Adrenal gland (tissue), 5 donors: ENCODE measurements at regions not wholly inside any gene's neighbourhood (a gene's known extent, or its start where the extent isn't known, plus 50 kb on each side); places are given as distances from the start of the nearest gene placed in this dataset.
A peak's percentile ranks its signal among the peaks of the same experiment; 100 is the strongest.

Experiments used
- CTCF ChIP-seq, 6 experiments: fragments of 450-650 bp in 4 of 6; fragments of 200-600 bp in 2 of 6; sonication (generic) in 1 of 6; IDR thresholded peaks; 1 replicate in 5 of 6; 2 replicates in 1 of 6; pipeline versions ENCODE4 v1.5.1 to v1.8.0; 2016 to 2021; ENCODE audit warnings: antibody characterized with exemption in 6 of 6, mild to moderate bottlenecking in 2 of 6, moderate library complexity in 1 of 6
- POLR2A ChIP-seq, 2 donors: fragments of 450-650 bp; IDR thresholded peaks; one replicate each; pipeline ENCODE4 v1.6.1; 2017; ENCODE audit warnings: antibody characterized with exemption in 2 of 2, mild to moderate bottlenecking in 2 of 2, moderate library complexity in 1 of 2
- donor health status: DM: no; HTN: no; CAD: no.

GRCh38 chr13:22278336-22278929 is 607.6 kb downstream of the FGF9 start:
- peak; percentile 36 to 64 (median 54) for TF ChIP-seq CTCF (IDR thresholded peaks at IDR 0.05)
- no peak for TF ChIP-seq POLR2A (IDR thresholded peaks at IDR 0.05)
